GM19351 (cell line): ENCODE measurements at regions not wholly inside any gene's neighbourhood (a gene's known extent, or its start where the extent isn't known, plus 50 kb on each side); places are given as distances from the start of the nearest gene placed in this dataset.
"Not testable (repeated sequence)": the region's sequence is repeated elsewhere in the genome, so short reads cannot be mapped to it uniquely, and the experiment has no call there.

ENCODE experiments used
- ATAC-seq: cut with Tn5 transposase; IDR thresholded peaks from one replicate; pipeline ENCODE4 v1.9.1; 2021; ENCODE audit warnings: mild to moderate bottlenecking, moderate library complexity; ENCODE audit not compliant: unreplicated experiment

DNA sequence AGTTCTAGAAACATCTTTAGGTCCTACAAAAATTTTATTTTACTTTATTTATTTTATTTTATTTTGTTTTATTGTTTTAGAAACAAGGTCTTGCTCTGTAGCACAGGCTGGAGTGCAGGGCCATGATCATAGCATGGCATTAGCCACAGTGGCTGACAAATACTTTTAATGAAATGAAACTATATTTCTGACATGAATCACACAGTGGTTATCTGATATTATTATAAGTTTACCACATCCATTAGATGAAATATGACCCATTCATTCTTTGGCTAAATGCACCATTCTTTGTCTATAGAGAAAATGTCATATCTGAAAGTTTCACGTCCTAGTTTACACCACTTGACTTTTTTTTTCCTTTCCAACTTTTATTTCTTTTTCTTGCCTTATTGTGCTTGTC is 613.4 kb upstream of the ADAMTS5 start:
- ATAC-seq, result no peak

- ATAC-seq, result no peak
Observed at GRCh38 chr21:27578741-27579265, 611.9 kb upstream of the ADAMTS5 start.

DNA sequence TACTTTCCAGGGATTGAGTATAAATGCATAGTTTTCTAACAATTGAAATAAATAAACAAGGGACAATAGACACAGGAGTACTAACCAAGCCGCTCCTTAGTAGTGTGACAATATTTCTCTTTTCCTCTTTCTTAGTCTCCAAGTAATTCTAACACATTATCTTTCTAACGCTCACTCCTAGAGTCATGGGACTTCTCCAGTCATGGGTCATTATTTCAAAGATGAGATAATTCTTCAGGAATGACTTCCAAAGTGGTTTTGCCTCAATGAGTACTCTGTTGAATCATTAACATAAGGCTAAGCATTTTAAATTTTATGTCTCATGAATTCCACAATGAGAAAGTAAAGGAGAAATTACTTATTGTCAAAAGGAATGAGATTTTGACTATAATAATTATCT is 605.8 kb upstream of the ADAMTS5 start:
- no peak for ATAC-seq

DNA sequence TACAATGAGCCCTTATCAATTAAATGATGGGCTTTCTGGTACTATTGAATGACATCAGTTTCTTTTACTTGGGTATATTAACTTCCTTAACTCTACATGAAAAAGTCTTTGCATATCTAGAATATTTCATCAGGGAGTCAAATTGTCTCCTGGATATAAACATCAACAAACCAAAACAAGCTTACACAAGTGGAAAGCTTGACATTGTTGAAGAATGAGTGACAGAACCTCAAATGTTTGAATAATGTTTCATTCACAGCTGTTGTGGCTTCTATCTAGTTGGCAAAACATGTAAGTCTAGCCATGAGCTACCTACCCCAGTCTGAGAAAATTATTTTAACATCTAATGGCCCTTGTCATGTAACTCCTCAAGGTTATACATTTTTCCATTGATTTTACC is 604.8 kb upstream of the ADAMTS5 start:
- no peak for ATAC-seq

DNA sequence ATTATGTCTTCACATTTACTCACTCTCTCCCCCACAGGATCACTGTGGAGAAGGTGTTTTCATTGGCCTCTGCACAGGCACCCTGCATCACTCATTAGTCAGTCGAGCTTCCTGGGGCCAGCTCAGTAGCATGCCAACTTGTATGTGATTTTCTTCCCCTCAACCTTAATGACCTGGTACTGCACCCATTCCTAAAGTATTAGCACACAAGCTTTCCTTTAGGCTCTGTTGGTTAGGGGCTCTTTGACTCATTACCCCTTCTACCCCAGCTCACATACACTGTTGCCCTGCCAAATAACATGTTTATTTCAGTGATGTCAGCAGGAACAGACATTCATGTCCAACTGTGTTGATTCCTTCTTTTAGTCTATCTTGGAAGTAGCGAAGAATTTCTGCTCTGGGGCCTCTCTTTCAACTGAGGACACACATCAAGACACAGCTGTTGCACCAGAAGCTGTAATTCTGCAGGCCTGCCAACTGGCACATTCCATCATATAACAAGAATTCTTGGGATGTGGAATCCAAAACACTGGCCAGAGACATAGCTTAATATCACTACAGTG is 603.5 kb upstream of the ADAMTS5 start:
- no peak for ATAC-seq

- ATAC-seq, result no peak
Observed at GRCh38 chr21:27569831-27570230, 602.9 kb upstream of the ADAMTS5 start.

DNA sequence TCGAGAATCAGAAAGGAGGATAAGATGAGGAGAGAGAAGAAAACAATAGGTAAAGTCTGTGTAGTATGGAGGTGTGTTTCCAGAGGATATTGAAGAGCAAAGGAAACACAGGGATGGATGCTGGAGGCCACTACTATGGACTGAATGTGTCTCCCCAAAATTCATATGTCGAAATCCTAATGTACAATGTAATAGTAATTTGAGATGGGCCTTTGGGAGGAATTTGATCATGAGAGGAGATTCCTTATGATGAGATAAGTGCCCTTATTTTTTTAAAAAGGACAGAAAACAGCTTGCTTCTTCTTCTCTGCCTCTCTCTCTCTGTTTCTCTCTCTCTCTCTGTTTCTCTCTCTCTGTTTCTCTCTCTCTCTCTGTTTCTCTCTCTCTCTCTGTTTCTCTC is 602.2 kb upstream of the ADAMTS5 start:
- ATAC-seq, result no peak

GRCh38 chr21:27567381-27567780 is 600.5 kb upstream of the ADAMTS5 start:
- no peak for ATAC-seq

GRCh38 chr21:27566521-27566920 is 599.6 kb upstream of the ADAMTS5 start:
- ATAC-seq, result no peak

- ATAC-seq, result no peak
Observed at GRCh38 chr21:27565364-27565763, 598.5 kb upstream of the ADAMTS5 start.

DNA sequence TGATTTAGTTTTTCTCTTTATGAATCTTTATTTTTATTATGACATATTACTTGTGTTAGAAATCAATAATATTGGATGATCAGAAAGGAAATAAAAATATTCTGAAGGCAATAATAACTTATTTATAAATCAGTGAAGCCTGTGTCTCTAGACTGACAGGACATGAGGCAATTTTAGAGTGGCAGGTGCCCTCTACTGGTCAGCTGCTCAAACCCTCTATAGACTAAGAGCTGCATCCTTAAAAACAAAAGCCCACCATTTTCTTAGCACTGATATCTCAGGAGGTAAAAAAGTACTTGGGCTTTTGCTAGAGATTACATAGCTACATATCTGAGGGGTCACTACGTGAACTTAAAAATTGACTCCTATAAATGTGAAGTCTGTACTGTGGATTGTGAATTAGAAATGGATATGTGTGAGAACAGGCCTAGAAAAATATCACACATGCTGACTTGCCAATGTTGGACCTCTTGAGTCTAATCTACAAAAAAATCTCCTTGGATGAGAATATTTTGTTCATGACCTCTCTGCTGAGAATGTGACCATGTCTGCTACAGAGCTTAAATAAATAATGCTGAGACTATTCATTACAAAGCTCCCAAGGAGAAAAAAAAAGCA is 597.9 kb upstream of the ADAMTS5 start:
- no peak for ATAC-seq

DNA sequence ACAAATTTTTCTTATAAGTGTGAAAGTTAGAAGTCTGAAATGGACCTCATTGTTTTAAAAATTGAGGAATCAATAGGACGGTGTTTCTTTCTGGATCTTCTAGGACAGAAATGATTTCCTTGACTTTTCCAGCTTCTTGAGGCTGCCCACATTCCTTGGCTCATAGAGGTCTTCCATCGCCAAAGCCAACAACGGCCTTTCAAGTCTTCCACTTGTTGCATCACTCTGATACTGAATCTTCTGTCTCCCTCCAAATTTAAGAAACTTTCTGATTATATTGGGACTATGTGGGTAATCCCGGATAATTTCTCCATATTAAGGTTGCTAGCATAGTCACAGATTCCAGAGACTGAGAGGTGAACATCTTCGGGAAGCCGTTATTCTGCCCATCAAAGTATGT is 595.4 kb upstream of the ADAMTS5 start:
- ATAC-seq, result no peak

GRCh38 chr21:27561116-27561515 is 594.2 kb upstream of the ADAMTS5 start:
- ATAC-seq, result no peak

DNA sequence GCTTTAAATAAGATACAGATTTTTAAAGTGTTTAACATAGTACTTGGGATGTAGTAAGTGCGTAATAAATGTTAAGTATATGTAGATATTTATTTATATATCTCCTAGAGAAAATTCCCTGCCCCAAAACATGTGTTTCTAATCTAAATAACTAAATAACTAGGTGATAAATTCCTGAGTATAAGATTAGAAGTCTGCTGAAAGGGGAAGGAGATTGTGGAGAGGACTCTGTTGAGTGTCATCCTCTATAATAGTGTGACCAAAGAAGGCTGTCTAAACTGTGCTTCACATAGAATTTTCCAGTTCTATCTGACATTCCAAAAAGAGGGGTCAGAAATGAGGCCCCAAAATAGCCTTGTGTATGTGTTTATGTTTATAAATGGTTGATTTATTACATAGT is 590.5 kb upstream of the ADAMTS5 start:
- no peak for ATAC-seq

DNA sequence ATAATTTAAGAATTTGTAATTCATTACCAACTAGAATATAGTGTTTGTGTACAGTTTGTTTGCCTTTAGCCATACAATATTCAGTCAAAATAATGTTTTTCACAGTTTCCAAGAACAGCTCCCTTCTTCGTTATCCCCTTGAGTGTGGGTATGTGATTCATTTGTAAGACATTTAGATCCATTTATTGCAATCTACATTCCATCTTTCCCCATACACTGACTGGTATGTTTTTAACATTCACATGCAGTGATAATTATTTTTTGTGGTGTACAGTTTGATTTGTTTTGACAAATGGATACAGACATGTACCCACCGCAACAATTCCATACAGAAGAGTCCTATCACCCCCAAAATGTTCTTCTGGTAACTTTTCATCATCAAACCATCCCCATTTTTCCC is 589.1 kb upstream of the ADAMTS5 start:
- no peak for ATAC-seq

DNA sequence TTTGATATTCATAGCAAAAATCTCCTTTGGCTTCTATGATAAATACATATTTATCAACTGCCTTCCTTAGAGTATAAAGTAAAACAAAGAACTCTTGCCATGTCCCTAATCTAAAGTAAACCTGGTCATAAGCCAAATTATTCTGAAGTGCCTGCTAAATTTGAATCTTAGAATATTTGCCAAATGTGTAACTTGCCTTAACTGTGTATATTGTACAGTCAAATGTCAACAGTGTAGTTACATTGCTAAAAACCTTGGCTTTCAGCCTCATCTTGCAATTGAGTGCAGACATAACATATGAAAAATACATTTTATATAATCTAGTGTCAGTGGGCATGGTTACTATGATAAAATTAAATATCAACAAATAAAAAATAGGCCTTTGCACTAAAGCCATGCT is 583.4 kb upstream of the ADAMTS5 start:
- no peak for ATAC-seq

DNA sequence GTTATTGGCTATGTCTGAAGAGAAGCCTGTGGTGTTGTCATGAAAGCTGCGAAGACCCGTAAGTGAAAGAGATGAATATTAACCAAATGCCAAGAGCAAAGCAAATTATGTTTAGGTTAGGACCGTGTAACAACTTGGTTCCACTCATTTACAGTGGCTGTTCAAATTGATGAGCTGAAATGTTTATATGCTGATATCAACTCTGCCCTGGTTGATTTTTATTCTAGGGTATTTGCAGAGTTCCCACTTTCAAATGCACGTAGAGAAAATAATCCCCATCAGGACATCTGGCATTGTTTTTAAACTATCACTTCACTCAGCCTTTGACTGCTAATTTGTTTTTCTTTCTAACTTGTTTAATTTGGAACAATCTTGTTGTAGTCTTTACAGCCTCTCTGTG is 581.6 kb upstream of the ADAMTS5 start:
- no peak for ATAC-seq

- no peak for ATAC-seq
Observed at GRCh38 chr21:27545754-27546349, 579.0 kb upstream of the ADAMTS5 start.

DNA sequence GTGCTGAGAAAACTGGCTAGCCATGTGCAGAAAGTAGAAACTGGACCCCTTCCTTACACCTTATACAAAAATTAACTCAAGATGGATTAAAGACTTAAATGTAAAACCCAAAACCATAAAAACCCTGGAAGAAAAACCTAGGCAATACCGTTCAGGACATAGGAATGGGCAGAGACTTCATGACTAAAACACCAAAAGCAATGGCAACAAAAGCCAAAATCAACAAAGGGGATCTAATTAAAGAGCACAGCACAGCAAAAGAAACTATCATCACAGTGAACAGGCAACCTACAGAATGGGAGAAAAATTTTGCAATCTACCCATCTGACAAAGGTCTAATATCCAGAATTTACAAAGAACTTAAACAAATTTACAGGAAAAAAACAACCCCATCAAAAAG is 575.2 kb upstream of the ADAMTS5 start:
- not testable (repeated sequence) for ATAC-seq

GRCh38 chr21:27536319-27536718 is 569.4 kb upstream of the ADAMTS5 start:
- ATAC-seq, result no peak

DNA sequence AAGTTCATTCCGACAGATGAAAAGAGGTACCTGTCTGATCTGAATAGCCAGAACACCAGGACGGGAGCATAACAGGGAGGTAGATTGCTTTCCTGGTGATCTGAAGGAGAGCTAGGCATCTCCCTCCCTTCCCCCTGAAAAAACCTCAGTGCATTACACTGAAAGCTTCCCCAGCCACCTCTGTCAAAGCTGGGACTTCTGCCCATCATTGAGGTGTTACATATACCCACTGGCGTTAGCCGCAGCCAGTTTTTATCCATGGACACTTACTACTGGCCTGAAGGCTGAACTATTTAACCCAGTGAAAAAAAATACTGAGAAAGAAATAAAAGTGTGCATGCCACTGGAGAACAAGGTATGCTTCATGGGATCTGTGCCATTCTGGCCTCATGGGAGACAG is 568.3 kb upstream of the ADAMTS5 start:
- no peak for ATAC-seq

- ATAC-seq, result no peak
Observed at GRCh38 chr21:27534206-27534605, 567.3 kb upstream of the ADAMTS5 start.

GRCh38 chr21:27532076-27532475 is 565.2 kb upstream of the ADAMTS5 start:
- no peak for ATAC-seq
